ENCODE measurements at regions not wholly inside any gene's neighbourhood (a gene's known extent, or its start where the extent isn't known, plus 50 kb on each side); places are given as distances from the start of the nearest gene placed in this dataset.

- no peak for DNase-seq
- peaks cover 4% of the 10 kb centered on the region for H3K27me3 Mint-ChIP-seq (ENCODE audit: low read depth, poor library complexity)
These were observed 280.5 kb downstream of the FBXW7 start for GRCh38 chr4:152255437-152255836.

GRCh38 chr4:152248347-152248746 lies 287.5 kb downstream of the FBXW7 start:
- no peak for DNase-seq
- Mint-ChIP-seq H3K4me1 (peaks cover 22% of the 10 kb centered on the region), H3K9me3 (peaks cover 8% of the 10 kb centered on the region), H3K27ac (peak overlapping the region; percentile 10), H3K4me3 (no peak overlapping the region), H3K27me3 (ENCODE audit: low read depth, poor library complexity) (no peaks in the 10 kb centered on the region), H3K36me3 (ENCODE audit: low read depth) (no peaks in the 10 kb centered on the region)
- no peak for TF ChIP-seq CTCF (IDR thresholded peaks at IDR 0.05)

More at GRCh38 chr4:152255437-152255836, 280.5 kb downstream of the FBXW7 start:
- H3K4me3 Mint-ChIP-seq, result no peak overlapping the region
- H3K9me3 Mint-ChIP-seq, result peaks cover 24% of the 10 kb centered on the region
- no peaks in the 10 kb centered on the region for H3K4me1 Mint-ChIP-seq
- TF ChIP-seq CTCF (IDR thresholded peaks at IDR 0.05), result no peak
- peak overlapping the region; percentile 6 for H3K27ac Mint-ChIP-seq
- H3K36me3 Mint-ChIP-seq (ENCODE audit: low read depth), result peaks cover 6% of the 10 kb centered on the region

- Mint-ChIP-seq H3K36me3 (ENCODE audit: low read depth) (no peaks in the 10 kb centered on the region), H3K27ac (no peak overlapping the region), H3K4me3 (no peak overlapping the region), H3K9me3 (peaks cover under 1% of the 10 kb centered on the region), H3K27me3 (ENCODE audit: low read depth, poor library complexity) (no peaks in the 10 kb centered on the region), H3K4me1 (peaks cover 31% of the 10 kb centered on the region)
- no peak for TF ChIP-seq CTCF (IDR thresholded peaks at IDR 0.05)
- DNase-seq, result peak; percentile 36
These were observed 288.5 kb downstream of the FBXW7 start for GRCh38 chr4:152247271-152247975.

- DNase-seq, result no peak
- H3K27ac Mint-ChIP-seq, result no peak overlapping the region
- H3K27me3 Mint-ChIP-seq (ENCODE audit: low read depth, poor library complexity), result no peaks in the 10 kb centered on the region
- no peak overlapping the region for H3K4me3 Mint-ChIP-seq
- peaks cover 33% of the 10 kb centered on the region for H3K4me1 Mint-ChIP-seq
- no peaks in the 10 kb centered on the region for H3K9me3 Mint-ChIP-seq
- no peaks in the 10 kb centered on the region for H3K36me3 Mint-ChIP-seq (ENCODE audit: low read depth)
- no peak for TF ChIP-seq CTCF (IDR thresholded peaks at IDR 0.05)
These were observed 289.2 kb downstream of the FBXW7 start for GRCh38 chr4:152246659-152247058.

GRCh38 chr4:152245680-152246079 lies 290.2 kb downstream of the FBXW7 start:
- no peaks in the 10 kb centered on the region for H3K27me3 Mint-ChIP-seq (ENCODE audit: low read depth, poor library complexity)
- H3K27ac Mint-ChIP-seq, result no peak overlapping the region
- no peak for TF ChIP-seq CTCF (IDR thresholded peaks at IDR 0.05)
- H3K4me3 Mint-ChIP-seq, result no peak overlapping the region
- no peak for DNase-seq
- H3K9me3 Mint-ChIP-seq, result no peaks in the 10 kb centered on the region
- H3K4me1 Mint-ChIP-seq, result peaks cover 33% of the 10 kb centered on the region
- no peaks in the 10 kb centered on the region for H3K36me3 Mint-ChIP-seq (ENCODE audit: low read depth)

GRCh38 chr4:152244659-152245058 lies 291.2 kb downstream of the FBXW7 start:
- Mint-ChIP-seq H3K27ac (no peak overlapping the region), H3K4me3 (no peak overlapping the region), H3K36me3 (ENCODE audit: low read depth) (no peaks in the 10 kb centered on the region), H3K27me3 (ENCODE audit: low read depth, poor library complexity) (no peaks in the 10 kb centered on the region), H3K9me3 (no peaks in the 10 kb centered on the region), H3K4me1 (peaks cover 33% of the 10 kb centered on the region)
- no peak for TF ChIP-seq CTCF (IDR thresholded peaks at IDR 0.05)
- DNase-seq, result no peak

All from nephron progenitor cell (in vitro differentiated cells).